ENCODE measurements at regions not wholly inside any gene's neighbourhood (a gene's known extent, or its start where the extent isn't known, plus 50 kb on each side); places are given as distances from the start of the nearest gene placed in this dataset.

DNA sequence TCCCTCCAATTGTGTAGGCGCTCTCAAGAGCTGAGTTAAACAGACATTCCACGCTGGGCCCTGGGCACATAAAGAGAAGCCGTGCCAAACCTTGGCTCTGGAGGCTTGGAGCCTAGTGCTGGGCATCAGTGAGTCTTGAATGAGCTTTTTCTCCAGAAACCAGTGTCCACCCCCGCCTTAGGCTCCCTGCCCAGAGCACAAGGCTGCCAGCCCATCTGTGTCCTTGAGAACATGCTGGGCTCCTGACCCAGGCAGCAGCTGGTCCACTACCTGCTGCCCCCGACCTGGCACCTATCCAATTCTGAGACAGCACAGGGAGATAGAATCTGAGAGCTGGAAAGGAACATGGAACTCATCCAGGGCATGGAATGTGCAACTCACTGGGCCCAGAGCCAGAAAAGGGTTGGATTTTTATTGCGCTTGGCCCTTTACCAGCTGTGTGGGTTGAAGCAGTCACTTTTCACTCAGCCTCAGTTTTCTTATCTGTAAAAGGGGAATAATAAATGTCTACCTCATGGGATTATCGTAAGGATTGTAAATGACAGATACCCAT is 92.4 kb upstream of the CPLX2 start:
- DNase-seq (ENCODE audit: extremely low read depth, insufficient read length), result no peak
- no peak for TF ChIP-seq CTCF (IDR thresholded peaks at IDR 0.05; ENCODE audit: insufficient read depth, low read length, poor library complexity, severe bottlenecking)

DNA sequence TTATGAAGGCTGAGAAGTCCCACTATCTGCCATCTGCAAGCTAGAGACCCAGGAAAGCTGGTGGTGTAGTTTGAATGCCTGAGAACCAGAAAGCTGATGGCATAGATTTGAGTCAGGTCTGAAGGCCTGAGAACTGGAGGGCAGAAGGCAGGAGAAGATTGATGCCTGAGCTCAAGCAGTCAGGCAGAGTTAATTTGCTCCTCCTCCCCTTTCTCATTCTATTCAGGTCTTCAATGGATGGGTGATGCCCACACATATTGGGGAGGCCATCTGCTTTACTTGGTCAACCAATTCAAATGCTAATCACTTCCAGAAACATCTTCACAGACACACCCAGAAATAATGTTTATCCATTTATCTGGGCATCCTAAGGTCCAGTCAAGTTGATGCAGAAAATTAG is 87.6 kb upstream of the CPLX2 start:
- TF ChIP-seq CTCF (IDR thresholded peaks at IDR 0.05; ENCODE audit: insufficient read depth, low read length, poor library complexity, severe bottlenecking), result no peak
- no peak for DNase-seq (ENCODE audit: extremely low read depth, insufficient read length)
- H3K4me3 ChIP-seq (replicated peaks; ENCODE audit: low read depth, low read length), result no peak overlapping the region
- H3K36me3 ChIP-seq (ENCODE audit: control insufficient read depth, insufficient read depth, low read length), result no peaks in the 10 kb centered on the region
- no peaks in the 10 kb centered on the region for H3K27me3 ChIP-seq (replicated peaks; ENCODE audit: control insufficient read depth, insufficient read depth, low read length)

More for the DNA sequence above, 92.4 kb upstream of the CPLX2 start:
- H3K36me3 ChIP-seq (ENCODE audit: control insufficient read depth, insufficient read depth, low read length), result no peaks in the 10 kb centered on the region
- H3K4me3 ChIP-seq (replicated peaks; ENCODE audit: low read depth, low read length), result no peak overlapping the region
- H3K27me3 ChIP-seq (replicated peaks; ENCODE audit: control insufficient read depth, insufficient read depth, low read length), result no peaks in the 10 kb centered on the region

DNA sequence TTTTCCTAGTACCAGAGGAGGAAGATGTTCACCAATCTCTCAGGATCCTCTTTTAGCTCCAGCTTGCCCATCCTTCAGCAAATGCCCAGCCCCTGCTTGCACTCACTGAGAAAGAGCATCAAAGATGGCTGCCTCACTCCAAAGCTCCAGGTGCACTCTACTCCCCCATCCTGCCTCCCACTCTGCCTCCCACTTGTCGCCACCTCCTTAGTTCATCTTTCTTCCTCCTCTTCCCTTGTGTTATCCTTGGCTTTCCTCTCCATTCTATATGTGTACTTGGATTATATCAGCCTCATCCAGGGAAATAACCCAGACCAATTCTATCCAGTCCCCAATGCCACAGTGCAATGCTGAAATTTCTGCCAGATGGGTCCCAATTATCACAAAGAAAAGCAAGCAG is 87.1 kb upstream of the CPLX2 start:
- no peak for DNase-seq (ENCODE audit: extremely low read depth, insufficient read length)
- no peak overlapping the region for H3K4me3 ChIP-seq (replicated peaks; ENCODE audit: low read depth, low read length)
- no peaks in the 10 kb centered on the region for H3K27me3 ChIP-seq (replicated peaks; ENCODE audit: control insufficient read depth, insufficient read depth, low read length)
- no peaks in the 10 kb centered on the region for H3K36me3 ChIP-seq (ENCODE audit: control insufficient read depth, insufficient read depth, low read length)
- TF ChIP-seq CTCF (IDR thresholded peaks at IDR 0.05; ENCODE audit: insufficient read depth, low read length, poor library complexity, severe bottlenecking), result no peak

DNA sequence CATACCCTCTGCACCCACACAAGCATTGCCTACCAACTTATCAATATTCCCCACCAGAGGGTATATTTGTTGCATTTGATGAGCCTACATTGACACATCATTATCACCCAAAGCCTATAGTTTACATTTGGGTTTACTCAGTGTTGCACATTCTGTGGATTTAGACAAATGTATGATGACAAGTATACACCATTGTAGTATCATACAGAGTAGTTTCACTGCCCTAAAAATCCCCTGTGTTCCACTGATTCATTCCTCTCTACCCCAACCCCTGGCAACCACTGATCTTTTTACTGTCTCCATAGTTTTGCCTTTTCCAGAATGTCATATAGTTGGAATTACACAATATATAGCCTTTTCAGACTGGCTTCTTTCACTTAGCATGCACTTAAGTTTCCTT is 85.7 kb upstream of the CPLX2 start:
- no peak for DNase-seq (ENCODE audit: extremely low read depth, insufficient read length)
- no peak overlapping the region for H3K4me3 ChIP-seq (replicated peaks; ENCODE audit: low read depth, low read length)
- no peaks in the 10 kb centered on the region for H3K36me3 ChIP-seq (ENCODE audit: control insufficient read depth, insufficient read depth, low read length)
- no peak for TF ChIP-seq CTCF (IDR thresholded peaks at IDR 0.05; ENCODE audit: insufficient read depth, low read length, poor library complexity, severe bottlenecking)
- no peaks in the 10 kb centered on the region for H3K27me3 ChIP-seq (replicated peaks; ENCODE audit: control insufficient read depth, insufficient read depth, low read length)

GRCh38 chr5:175788155-175788787 is 83.1 kb upstream of the CPLX2 start:
- Histone ChIP-seq H3K36me3 (ENCODE audit: control insufficient read depth, insufficient read depth, low read length) (no peaks in the 10 kb centered on the region), H3K4me3 (replicated peaks; ENCODE audit: low read depth, low read length) (no peak overlapping the region), H3K27me3 (replicated peaks; ENCODE audit: control insufficient read depth, insufficient read depth, low read length) (no peaks in the 10 kb centered on the region; the same call in none of the 2 replicates)
- no peak for DNase-seq (ENCODE audit: extremely low read depth, insufficient read length)
- TF ChIP-seq CTCF (IDR thresholded peaks at IDR 0.05; ENCODE audit: insufficient read depth, low read length, poor library complexity, severe bottlenecking), result no peak

All from GM06990 (cell line).